ENCODE measurements at regions not wholly inside any gene's neighbourhood (a gene's known extent, or its start where the extent isn't known, plus 50 kb on each side); places are given as distances from the start of the nearest gene placed in this dataset.

DNA sequence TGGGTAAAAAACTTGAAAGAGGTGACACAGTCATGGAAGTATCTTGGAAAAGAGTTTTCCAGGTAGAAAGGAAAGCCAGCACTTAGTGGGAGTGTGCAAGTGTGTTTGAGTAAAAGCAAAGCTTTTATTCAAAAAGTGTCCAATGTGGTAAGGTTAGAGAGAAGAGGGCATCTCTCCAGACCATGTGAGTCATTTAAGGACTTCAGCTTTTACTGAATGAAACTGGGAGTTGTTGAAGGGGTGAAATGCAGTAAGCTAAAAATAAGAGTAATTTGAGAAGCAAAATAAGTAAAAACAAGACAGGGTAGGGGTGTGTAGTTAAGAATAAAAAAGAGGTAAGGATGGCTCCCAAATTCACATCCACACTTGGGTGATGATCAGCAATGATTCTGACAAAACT is 238.9 kb downstream of the SLC7A11 start:
- DNase-seq (ENCODE audit: extremely low read depth, low read depth), result no peak
- TF ChIP-seq, protein P1, sequence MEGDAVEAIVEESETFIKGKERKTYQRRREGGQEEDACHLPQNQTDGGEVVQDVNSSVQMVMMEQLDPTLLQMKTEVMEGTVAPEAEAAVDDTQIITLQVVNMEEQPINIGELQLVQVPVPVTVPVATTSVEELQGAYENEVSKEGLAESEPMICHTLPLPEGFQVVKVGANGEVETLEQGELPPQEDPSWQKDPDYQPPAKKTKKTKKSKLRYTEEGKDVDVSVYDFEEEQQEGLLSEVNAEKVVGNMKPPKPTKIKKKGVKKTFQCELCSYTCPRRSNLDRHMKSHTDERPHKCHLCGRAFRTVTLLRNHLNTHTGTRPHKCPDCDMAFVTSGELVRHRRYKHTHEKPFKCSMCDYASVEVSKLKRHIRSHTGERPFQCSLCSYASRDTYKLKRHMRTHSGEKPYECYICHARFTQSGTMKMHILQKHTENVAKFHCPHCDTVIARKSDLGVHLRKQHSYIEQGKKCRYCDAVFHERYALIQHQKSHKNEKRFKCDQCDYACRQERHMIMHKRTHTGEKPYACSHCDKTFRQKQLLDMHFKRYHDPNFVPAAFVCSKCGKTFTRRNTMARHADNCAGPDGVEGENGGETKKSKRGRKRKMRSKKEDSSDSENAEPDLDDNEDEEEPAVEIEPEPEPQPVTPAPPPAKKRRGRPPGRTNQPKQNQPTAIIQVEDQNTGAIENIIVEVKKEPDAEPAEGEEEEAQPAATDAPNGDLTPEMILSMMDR (IDR thresholded peaks at IDR 0.05; ENCODE audit: low read depth, low read length), result no peak

DNA sequence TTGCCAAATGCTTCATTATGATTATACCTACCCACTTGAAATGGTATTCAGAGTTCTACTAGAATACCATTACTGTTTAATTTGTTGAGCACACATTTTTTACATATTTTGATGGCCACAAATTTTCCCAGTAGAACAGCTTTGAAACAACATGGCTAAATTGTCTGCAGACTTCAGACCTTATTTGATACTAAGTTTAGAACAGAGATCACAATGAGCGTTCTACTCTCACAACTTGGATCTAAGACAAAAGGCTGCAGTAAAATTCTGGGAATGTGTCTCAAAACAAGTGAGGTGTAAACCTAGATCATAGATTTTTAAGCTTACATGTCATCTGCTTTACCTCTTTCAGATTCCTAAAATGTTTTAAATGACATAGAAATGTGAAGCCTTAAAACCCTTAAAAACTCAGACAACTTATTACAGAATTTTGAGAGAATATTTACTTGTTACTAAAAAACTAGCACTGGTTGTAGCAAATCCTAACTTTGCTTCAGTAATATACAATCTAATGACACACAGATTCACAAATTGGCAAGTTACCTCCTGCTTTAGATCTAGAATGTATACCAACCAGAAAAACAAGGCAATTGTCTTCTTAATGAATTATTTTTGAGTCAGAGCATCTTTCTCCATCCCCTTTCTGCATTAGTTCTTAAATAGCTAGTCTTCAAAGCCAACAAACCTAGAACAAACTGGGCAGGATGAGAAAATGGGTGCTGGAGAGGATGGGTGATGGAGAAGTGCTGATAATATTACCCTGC is 243.3 kb downstream of the SLC7A11 start:
- no peak for DNase-seq (ENCODE audit: extremely low read depth, low read depth)
- TF ChIP-seq, protein P1 (IDR thresholded peaks at IDR 0.05; ENCODE audit: low read depth, low read length), result no peak

DNA sequence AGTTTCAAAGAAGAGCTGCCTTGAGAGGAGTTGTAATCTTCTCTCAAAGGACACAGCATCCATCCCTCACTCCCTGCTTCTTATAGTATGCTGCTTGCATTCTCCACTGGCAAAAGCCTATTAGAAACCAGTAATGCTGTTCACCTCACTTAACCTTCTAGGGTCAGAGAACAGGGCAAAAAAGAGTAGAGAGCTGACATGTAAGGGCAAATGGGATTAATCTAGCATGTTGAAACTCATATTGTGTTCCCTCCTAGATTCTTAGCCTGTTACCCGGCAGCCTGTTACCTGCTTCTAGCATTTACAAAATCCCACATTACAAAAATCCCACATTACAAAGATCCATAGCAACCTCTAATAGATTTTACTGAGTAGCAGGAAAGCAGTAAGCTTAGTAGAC is 244.7 kb downstream of the SLC7A11 start:
- DNase-seq (ENCODE audit: extremely low read depth, low read depth), result no peak

DNA sequence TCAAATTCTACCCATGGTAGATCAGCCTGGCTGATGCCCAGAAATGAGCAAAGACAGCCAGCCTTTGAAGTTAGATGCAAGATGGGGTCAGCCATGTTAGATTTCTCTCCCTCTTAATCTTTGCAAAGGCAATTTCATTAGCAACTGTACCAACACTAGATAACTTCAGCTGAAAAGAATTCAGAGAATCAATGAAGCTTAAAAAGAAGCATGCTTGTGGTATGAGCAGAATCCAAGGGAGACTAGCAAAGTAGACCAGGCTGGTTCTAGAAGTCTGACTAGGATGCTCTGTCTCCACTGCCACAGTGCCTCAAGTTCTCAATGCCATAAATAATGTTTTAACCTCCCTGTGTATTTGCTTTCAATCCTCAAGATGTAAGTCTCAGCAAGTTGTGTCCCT is 247.3 kb downstream of the SLC7A11 start:
- TF ChIP-seq, protein P1 (IDR thresholded peaks at IDR 0.05; ENCODE audit: low read depth, low read length), result no peak
- DNase-seq (ENCODE audit: extremely low read depth, low read depth), result no peak

More for the DNA sequence above, 244.7 kb downstream of the SLC7A11 start:
- TF ChIP-seq, protein P1 (IDR thresholded peaks at IDR 0.05; ENCODE audit: low read depth, low read length), result no peak

DNA sequence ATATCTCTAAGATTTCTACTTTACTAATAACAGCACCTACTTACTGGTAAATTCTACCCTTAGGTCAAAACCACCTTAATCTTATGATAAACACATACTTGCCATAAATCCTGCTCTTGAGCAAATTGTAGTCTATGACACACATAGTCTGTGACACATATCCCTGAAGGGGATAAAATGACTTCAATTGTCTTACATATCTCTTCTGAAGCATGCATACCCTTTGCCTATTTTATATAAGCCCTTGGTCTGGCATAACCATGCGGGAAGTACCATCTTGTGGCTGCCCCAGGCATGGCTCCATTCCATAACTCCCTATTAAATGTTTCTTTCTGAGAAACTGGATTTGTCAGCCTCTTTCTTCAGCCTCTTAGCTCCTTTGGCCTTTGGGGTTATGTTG is 248.9 kb downstream of the SLC7A11 start:
- TF ChIP-seq, protein P1 (IDR thresholded peaks at IDR 0.05; ENCODE audit: low read depth, low read length), result no peak
- DNase-seq (ENCODE audit: extremely low read depth, low read depth), result no peak

DNA sequence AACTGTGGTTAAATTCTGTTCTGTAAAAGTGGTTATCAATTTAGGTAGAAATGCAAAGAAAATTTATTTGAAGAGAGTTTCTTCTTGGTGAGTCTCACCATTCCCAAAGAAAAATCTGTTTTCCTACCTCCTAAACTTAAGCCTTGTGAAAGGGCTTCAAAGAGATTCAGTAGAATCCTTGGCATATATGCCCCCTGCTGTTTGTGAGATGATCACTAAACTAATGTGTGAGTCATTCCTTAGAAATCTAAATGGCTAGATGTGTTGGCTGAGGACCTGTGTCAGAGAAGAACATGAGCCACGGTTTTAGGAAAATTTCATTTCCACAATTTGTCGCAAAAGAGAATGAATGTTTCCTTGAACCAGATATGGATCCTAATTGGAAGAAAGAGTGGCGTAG is 260.9 kb downstream of the SLC7A11 start:
- TF ChIP-seq, protein P1 (IDR thresholded peaks at IDR 0.05; ENCODE audit: low read depth, low read length), result no peak; the same call in none of the 2 replicates
- no peak for DNase-seq (ENCODE audit: extremely low read depth, low read depth)

DNA sequence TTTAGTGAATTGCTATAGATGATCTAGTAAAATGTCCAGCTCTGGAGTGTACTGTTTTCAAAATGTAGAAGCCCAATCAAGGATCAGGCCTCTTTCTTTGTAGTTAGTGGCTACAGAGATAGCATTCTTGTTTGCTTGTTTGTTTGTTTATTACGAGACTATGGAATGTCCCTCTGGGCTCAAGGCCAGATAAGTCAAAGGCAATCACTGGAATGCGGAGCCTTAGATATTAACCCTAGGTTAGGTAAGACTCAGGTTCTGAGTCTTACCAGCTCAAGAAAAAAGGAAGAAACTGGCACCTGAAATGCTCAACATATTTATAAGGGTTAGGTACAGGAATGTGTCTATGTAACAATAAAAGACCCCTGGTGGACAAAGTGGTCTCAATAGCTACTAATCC is 261.5 kb downstream of the SLC7A11 start:
- TF ChIP-seq, protein P1 (IDR thresholded peaks at IDR 0.05; ENCODE audit: low read depth, low read length), result no peak
- no peak for DNase-seq (ENCODE audit: extremely low read depth, low read depth)
